ENCODE measurements at regions not wholly inside any gene's neighbourhood (a gene's known extent, or its start where the extent isn't known, plus 50 kb on each side); places are given as distances from the start of the nearest gene placed in this dataset.

DNA sequence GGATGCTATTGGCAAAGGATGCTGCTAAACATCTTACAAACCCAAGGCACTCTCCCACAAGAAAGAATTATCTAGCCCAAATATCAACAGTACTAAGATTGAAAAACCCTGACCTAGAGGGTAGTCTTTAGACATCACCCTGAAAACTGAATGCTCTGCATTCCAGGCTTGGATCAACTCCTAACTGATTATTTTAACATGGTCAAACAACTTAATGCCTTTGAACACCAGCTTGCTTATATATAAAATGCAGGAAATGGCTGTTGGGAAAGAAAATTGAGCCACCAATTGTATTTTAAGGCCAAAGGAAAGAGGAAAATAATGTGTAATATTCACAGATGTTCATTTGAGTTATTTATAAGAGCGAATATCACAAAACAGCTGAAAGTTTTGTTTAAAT, 72.2 kb upstream of the C1orf87 start:
- no peak for TF ChIP-seq POLR2AphosphoS5 (IDR thresholded peaks at IDR 0.05; ENCODE audit: low read depth, low read length)
- no peak for TF ChIP-seq TAF1 (IDR thresholded peaks at IDR 0.05; ENCODE audit: borderline replicate concordance, low read depth, low read length)
- no peak for TF ChIP-seq POLR2A (IDR thresholded peaks at IDR 0.05; ENCODE audit: low read depth, low read length)

All from GM12892 (cell line).